NB4 (cell line): ENCODE measurements at regions not wholly inside any gene's neighbourhood (a gene's known extent, or its start where the extent isn't known, plus 50 kb on each side); places are given as distances from the start of the nearest gene placed in this dataset.
"Not testable (repeated sequence)": the region's sequence is repeated elsewhere in the genome, so short reads cannot be mapped to it uniquely, and the experiment has no call there.

Experiments
- DNase-seq: peaks from one replicate; pipeline ENCODE4 v3.0.0; 2010; ENCODE audit warnings: low read depth
- H3K4me3 ChIP-seq: one replicate; pipeline ENCODE4 v1.5.1; 2011; ENCODE audit warnings: mild to moderate bottlenecking, low read depth, low read length, moderate library complexity
- MAX ChIP-seq: IDR thresholded peaks from 2 replicates; pipeline ENCODE4 v1.6.1; 2011; ENCODE audit warnings: low read depth, low read length
- MYC ChIP-seq: IDR thresholded peaks from 2 replicates; pipeline ENCODE4 v1.6.1; 2011; ENCODE audit warnings: low read depth, low read length
- POLR2A ChIP-seq: IDR thresholded peaks from 2 replicates; pipeline ENCODE4 v1.6.1; 2011; ENCODE audit warnings: mild to moderate bottlenecking; ENCODE audit not compliant: insufficient read length; ENCODE audit errors: extremely low read depth
- TF ChIP-seq, protein P1 (sequence below): IDR thresholded peaks from one replicate; pipeline ENCODE4 v1.5.1; 2012; ENCODE audit warnings: low read depth, low read length

GRCh38 chr17:69677130-69677529 lies 262.6 kb downstream of the MAP2K6 start:
- no peak for TF ChIP-seq MAX
- TF ChIP-seq, protein P1, sequence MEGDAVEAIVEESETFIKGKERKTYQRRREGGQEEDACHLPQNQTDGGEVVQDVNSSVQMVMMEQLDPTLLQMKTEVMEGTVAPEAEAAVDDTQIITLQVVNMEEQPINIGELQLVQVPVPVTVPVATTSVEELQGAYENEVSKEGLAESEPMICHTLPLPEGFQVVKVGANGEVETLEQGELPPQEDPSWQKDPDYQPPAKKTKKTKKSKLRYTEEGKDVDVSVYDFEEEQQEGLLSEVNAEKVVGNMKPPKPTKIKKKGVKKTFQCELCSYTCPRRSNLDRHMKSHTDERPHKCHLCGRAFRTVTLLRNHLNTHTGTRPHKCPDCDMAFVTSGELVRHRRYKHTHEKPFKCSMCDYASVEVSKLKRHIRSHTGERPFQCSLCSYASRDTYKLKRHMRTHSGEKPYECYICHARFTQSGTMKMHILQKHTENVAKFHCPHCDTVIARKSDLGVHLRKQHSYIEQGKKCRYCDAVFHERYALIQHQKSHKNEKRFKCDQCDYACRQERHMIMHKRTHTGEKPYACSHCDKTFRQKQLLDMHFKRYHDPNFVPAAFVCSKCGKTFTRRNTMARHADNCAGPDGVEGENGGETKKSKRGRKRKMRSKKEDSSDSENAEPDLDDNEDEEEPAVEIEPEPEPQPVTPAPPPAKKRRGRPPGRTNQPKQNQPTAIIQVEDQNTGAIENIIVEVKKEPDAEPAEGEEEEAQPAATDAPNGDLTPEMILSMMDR: no peak
- TF ChIP-seq POLR2A: no peak
- TF ChIP-seq MYC: no peak
- H3K4me3 ChIP-seq: no peak overlapping the region
- DNase-seq: no peak

DNA sequence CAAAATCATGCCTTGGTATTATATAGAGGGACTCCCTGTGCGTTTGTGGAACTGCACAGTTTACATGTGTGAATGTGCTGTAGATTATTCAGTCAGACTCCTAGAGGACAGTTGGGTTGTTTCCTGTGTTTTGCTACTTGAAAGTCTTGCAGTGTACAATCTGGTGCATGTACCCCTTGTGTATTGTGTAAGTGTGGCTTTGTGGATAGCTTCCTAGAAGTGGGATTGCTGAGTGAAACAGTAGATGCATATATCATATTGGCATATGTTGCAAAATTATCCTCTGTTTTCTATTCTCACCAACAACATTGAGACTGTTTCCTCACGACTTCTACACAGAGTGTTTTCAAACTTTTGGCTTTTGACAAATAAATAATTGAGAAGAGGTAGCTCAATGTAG lies 263.7 kb downstream of the MAP2K6 start:
- TF ChIP-seq POLR2A (no peak), MYC (no peak), MAX (no peak)
- TF ChIP-seq, protein P1: no peak
- DNase-seq: no peak

DNA sequence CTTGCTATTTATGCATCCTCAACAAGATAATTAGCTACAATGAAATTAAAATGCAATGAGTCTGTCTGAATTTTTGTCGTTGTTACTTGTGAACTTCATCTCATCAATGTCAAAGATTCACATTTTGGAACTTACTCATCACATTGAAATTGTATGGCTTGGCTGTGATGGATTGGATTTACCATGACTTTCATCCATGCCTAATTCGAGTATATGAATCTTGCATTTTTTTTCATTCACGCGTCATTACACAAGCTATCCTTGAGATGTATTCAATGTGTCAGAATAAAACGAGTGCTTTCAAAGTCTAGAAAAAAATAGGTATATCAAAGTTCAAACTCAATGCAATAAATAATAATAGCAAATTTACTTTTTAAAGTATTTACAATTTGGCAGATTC lies 265.3 kb downstream of the MAP2K6 start:
- no peak overlapping the region for H3K4me3 ChIP-seq
- no peak for TF ChIP-seq POLR2A
- no peak for TF ChIP-seq MYC
- no peak for TF ChIP-seq MAX
- TF ChIP-seq, protein P1: no peak

More for the DNA sequence above, 263.7 kb downstream of the MAP2K6 start:
- H3K4me3 ChIP-seq: no peak overlapping the region

GRCh38 chr17:69684251-69684650 lies 269.8 kb downstream of the MAP2K6 start:
- TF ChIP-seq MYC (no peak), MAX (no peak), POLR2A (no peak)
- TF ChIP-seq, protein P1: no peak
- no peak for DNase-seq
- no peak overlapping the region for H3K4me3 ChIP-seq

More for the DNA sequence above, 265.3 kb downstream of the MAP2K6 start:
- no peak for DNase-seq

- not testable (repeated sequence) for DNase-seq, H3K4me3 ChIP-seq
Measured at GRCh38 chr17:69685150-69685549, 270.7 kb downstream of the MAP2K6 start.

DNA sequence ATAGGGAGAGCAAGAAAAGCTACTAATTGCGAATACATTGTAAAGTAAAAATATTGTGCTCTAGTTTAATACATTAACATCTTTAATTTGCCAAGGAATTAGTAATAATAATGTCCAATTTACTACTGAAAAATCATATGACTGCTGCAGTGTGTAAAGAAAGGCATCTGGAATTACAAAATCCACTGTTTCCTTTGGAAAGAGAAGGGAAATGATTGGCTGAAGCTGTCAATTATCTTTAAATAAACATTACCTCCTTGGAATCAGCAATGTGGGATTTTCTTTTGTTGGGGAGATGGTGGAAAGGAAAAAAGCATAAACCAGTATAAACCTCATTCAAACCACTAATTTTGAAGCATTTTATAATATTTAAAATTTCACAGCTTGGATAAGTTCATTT lies 276.0 kb downstream of the MAP2K6 start:
- H3K4me3 ChIP-seq: no peak overlapping the region
- DNase-seq: no peak
- TF ChIP-seq, protein P1: no peak
- no peak for TF ChIP-seq MYC
- TF ChIP-seq POLR2A: no peak
- TF ChIP-seq MAX: no peak
